NCI-H446 (cell line): ENCODE measurements at regions not wholly inside any gene's neighbourhood (a gene's known extent, or its start where the extent isn't known, plus 50 kb on each side); places are given as distances from the start of the nearest gene placed in this dataset.

ENCODE experiments used
- DNase-seq, 2 experiments: peaks; one replicate each; lab custom pipeline; 2025; lab: John Stamatoyannopoulos, UW

GRCh38 chr6:23417133-23417532, 708.9 kb upstream of the NRSN1 start:
- DNase-seq = no peak

DNA sequence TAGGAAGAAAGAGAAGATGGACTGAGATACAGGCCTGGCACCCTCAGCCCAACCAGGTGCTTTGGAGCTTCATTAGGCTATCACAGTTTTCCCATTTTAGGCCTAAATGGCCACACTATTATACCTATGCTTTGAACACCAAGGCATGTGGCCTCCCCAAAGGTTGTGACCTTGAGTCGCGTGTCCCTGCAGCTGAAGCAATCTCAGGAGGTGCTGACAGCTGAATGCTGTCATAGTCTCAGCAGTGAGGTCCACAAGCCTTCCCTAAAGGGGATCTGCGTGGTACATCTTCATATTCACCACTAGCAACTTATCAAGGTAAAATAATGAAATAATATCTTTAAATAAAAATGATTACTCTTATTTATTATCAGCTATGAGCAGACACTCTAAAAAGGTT, 707.9 kb upstream of the NRSN1 start:
- DNase-seq = no peak

DNA sequence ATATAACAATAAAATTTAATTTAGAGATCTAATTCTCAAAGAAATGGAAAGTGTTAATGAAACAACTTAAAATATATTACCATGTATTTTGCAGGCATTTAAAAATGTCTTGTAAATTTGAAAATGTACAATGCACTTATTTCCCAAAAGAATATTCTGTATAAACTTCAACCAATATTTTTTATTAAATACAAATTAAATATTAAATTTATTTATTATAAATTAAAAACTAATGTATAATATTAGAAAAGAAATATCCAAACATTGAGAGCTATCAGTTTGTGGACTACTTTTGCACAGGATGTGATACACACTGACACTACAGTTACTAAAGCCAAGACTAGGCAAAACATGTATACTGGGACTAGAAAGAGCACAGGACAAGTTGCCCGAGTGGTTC, 707.0 kb upstream of the NRSN1 start:
- no peak for DNase-seq

DNA sequence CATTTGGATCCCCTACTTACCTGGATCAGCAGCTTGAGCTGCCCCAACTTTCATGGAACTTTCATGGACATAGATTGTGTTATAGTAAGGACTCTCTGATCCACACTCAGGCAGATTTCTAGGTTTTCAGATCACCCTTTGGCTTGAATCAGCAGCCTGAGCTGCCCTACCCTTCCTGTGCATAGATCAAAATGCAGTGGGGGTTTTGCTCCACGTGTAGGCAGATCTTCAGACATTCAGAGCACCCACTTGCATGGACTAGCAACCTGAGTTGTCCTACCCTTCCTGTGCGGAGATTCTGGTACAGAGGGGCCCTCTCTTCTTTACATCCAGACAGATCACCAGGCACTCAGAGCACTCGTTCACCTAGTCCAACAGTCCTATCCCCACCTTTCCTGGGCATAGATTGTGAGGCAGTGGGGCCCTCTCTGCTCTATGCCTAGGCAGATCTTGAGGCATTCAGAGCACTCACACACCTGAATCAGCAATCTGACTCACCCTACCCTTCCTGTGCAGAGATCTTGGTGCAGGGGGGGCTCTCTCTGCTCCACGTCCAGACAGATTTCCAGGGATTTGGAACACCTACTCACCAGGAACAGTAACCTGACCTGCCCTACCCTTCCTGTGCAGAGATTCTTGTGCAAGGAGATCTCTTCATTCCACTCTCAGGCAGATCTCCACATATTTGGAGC, 705.2 kb upstream of the NRSN1 start:
- no peak for DNase-seq

GRCh38 chr6:23424584-23424983, 701.4 kb upstream of the NRSN1 start:
- no peak for DNase-seq

DNA sequence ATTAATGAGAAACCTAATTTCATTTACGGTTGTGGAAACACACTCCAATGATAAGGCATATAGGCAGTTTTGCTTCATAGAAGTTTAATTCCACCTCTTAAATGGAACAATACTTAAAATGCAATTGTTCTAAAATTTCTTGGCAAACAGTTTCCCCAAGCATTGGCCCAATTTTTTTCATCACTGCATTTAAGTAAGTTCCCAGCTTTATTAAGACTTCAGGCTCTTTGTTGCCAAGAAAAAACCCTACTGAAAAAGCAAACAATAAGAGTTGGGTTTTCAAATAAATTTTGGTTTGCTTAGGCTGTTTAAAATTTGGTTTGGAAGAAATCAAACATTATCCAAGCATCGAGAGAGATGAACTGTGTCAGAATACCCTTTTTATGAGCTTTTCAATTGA, 690.9 kb upstream of the NRSN1 start:
- DNase-seq = peak in 1 of 2 experiments; percentile 15

- no peak for DNase-seq
Measured at GRCh38 chr6:23435798-23436197, 690.2 kb upstream of the NRSN1 start.

- DNase-seq = no peak
Measured at GRCh38 chr6:23441808-23442461, 684.1 kb upstream of the NRSN1 start.

- peak; percentile 16 to 40 for DNase-seq
Measured at GRCh38 chr6:23445157-23445710, 680.8 kb upstream of the NRSN1 start.

- DNase-seq = peak; percentile 57 to 80
Measured at GRCh38 chr6:23446469-23446967, 679.5 kb upstream of the NRSN1 start.

DNA sequence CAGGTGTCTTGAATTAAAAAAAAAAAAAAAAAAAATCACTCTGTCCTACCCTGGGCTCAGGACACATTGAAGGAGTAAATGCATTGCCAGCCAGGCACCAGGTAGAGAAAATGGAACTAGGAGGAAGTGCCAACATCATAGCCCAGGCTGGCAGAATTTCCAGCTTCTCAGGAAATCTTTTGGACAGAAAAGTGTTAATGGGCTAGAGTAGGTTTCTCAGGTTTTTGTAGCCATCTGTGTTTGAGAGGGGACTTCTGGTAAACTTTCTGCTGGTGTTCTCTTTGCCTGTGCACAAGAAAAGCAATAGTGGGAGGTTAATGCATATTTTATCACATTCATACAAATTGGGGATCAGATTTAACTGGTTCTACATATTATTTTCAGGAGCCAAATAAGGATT, 678.3 kb upstream of the NRSN1 start:
- DNase-seq = peak in 1 of 2 experiments; percentile 33

- DNase-seq = no peak
Measured at GRCh38 chr6:23448281-23448680, 677.7 kb upstream of the NRSN1 start.

DNA sequence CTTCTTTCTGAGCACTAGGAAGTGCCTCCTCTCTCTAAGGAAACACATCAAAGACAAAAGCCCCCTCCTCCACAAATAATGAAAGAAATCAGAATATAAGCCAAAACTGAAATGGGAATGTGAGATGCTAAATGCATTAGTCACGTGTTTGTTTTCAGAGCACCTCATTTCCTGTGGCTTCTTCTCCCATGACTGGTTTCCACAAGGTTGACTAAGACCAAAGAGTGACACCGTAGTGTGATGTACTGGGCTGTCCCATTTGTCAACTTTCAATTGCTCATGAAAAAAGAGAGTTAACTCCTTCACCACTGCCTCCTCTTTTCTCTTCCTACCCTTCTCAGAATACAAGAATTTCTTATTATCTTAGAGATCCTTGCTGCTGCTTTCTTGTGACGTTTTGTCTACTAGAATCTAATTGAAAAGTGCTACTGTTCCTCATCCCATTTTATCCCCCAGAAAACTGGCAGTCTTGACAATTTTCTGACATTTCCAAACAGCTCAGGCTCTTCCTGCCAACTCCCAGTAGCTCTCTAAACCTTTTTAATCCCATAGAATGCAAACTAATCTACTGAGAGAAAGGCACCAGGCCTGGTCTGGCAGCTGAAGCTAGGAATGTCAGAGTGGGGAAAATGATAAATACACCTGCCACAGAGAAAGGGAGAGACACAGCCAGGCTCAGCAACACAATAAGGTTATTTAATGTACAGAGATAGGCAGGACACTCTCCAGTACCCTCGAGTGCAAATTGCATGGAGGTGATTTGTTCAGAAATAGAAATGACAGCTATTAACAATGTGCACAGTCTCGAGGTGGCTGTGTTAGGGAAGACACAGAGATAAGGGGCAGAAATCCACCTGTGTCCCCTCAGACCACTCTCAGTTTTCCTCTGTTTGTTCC, 671.7 kb upstream of the NRSN1 start:
- DNase-seq = no peak

DNA sequence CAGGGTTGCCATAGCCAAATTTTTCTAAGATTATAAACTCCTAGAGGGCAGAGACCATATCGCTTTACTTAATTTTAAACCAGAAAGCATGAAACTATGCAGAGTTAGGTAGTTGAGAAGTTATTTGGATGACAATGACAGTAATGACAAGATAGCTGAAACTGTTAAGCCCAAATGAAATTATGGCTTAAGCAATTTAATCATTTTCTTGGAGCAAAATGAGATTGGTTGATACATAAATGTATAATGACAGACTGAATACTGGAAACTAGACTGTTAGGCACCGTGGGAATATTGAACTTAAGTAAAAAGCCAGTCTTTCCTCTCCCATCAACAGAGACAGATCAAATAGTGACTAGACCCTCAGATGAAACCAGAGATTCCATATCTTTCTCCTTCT, 670.3 kb upstream of the NRSN1 start:
- DNase-seq = no peak

DNA sequence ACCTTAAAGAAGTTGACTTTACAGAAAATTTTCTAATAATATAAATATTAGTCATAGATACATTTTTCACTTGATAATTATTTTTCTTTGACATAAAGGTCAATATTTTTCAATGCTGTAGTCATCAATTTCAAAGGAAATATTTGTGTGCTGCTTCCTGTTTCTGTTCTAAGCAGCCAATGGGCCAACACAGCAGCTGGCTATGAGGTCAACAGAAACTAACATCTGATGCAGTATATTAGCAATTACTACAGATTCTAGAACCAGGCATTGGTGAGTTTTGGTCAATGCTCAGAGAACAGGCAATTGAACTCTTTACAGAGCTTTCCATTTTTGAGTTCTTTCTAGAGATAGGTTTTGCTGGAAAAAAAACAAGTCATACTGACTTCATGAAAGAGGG, 669.6 kb upstream of the NRSN1 start:
- DNase-seq = no peak

- no peak for DNase-seq
Measured at GRCh38 chr6:23457321-23457720, 668.7 kb upstream of the NRSN1 start.

DNA sequence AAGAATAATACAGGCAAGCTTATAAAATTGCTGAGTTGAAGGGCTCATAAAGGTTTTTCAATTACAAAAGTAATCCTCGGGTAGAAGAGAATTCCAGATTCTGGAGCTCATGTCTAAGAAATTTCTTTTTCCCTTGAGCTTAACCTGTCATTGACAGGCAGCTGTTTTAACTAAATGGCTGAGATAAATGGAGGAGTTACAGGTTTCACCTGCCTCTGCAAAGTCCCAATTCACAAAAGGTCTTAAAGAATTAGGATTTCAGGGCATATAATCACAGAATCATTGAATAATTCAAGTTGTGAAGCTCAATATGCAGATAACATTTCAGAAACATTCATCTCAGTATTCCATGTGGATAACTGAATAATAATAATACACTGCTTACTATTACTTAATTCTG, 660.1 kb upstream of the NRSN1 start:
- no peak for DNase-seq

DNA sequence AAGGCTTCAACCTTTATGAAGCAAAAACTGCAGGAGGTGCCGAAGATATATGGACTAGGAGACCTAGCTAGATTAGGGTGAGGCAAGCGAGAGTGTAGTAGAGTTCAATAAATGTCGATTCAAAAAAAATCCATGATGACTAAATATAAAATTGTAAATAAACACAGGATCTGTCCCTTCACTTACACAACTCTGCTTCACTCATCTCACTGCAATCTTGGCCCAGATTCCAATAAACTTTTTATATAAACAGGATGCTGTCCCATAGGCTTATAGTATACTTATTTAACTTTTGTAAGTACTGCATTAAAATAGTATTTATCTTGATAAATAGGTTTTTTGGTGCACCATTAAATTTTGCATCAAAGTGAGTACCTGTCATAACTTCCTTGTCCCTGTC, 648.4 kb upstream of the NRSN1 start:
- no peak for DNase-seq

- no peak for DNase-seq
Measured at GRCh38 chr6:23478312-23478711, 647.7 kb upstream of the NRSN1 start.

- DNase-seq = no peak
Measured at GRCh38 chr6:23483896-23484295, 642.1 kb upstream of the NRSN1 start.

GRCh38 chr6:23494367-23494766, 631.6 kb upstream of the NRSN1 start:
- DNase-seq = no peak

DNA sequence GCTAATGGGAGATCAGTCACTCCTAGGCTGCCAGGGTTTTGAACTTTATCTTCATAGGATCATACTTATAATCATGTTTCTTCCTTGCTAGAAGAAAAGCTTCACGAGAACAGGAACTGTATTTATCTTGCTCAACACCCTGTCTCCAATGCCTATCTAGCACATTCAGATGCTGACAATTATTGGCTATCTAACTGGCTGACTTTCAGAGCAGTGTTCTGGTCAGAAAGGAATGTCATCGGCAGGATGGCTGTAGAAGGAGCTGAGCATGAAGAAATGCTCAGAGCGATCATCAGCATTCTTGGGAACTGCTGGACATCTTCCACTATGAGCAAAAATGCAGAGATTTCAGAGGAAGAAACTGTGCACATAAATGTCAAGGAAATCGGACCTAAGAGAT, 628.0 kb upstream of the NRSN1 start:
- DNase-seq = no peak
